Activated CD4-positive, alpha-beta T cell treated with anti-CD3 and anti-CD28 coated beads, Interleukin-2, amount 50 U/mL, for 24 hours (primary cell): ENCODE measurements at regions not wholly inside any gene's neighbourhood (a gene's known extent, or its start where the extent isn't known, plus 50 kb on each side); places are given as distances from the start of the nearest gene placed in this dataset.
"Not testable (repeated sequence)": the region's sequence is repeated elsewhere in the genome, so short reads cannot be mapped to it uniquely, and the experiment has no call there.

Experiments used
- DNase-seq, 2 donors: peaks; one replicate each; pipeline ENCODE4 v3.0.0-alpha.2; 2020; ENCODE audit warnings: low read depth in 1 of 2, low spot score in 1 of 2

DNA sequence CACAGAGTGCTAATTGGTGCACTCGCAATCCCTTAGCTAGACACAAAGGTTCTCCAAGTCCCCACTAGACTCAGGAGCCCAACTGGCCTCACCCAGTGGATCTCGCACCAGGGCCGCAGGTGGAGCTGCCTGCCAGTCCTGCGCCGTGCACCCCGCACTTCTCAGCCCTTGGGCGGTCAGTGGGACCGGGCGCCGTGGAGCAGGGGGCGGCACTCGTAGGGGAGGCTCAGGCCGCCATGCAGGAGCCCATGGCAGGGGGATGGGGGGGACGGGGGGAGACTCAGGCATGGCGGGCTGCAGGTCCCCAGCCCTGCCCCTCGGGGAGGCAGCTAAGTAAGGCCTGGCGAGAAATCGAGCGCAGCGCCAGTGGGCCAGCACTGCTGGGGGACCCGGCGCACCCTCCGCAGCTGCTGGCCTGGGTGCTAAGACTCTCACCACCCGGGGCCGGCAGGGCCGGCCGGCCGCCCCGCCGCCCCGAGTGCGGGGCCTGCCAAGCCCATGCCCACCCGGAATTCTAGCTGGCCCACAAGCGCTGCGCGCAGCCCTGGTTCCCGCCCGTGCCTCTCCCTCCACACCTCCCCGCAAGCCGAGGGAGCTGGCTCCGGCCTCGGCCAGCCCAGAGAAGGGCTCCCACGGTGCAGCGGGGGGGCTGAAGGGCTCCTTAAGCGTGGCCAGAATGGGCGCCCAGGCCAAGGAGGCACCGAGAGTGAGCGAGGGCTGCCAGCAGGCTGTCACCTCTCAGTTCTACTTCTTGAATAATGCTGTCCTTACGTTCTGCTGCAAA lies 258.2 kb downstream of the GALC start:
- DNase-seq: not testable (repeated sequence)

DNA sequence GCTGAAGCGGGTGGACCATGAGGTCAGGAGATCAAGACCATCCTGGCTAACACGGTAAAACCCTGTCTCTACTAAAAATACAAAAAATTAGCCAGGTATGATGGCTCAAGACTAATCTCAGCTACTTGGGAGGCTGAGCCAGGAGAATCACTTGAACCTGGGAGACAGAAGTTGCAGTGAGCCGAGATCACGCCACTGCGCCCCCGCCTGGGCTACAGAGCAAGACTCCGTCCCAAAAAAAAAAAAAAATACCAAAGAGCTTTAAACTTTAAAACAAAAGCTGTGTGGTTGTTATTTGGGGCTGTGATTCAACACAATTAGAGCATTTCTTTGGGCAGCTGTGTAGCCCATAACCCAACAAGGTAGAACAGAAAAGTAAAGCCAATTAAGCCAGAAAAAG lies 259.9 kb downstream of the GALC start:
- DNase-seq: not testable (repeated sequence)

- no peak for DNase-seq
These were observed 260.4 kb downstream of the GALC start for GRCh38 chr14:87732562-87732961.

GRCh38 chr14:87725318-87725717 lies 267.7 kb downstream of the GALC start:
- DNase-seq: no peak

GRCh38 chr14:87712396-87713090 lies 280.4 kb downstream of the GALC start:
- no peak for DNase-seq

- no peak for DNase-seq
These were observed 287.5 kb downstream of the GALC start for GRCh38 chr14:87705439-87705896.

- DNase-seq: no peak
These were observed 294.5 kb downstream of the GALC start for GRCh38 chr14:87698481-87698880.

GRCh38 chr14:87696485-87696884 lies 296.5 kb downstream of the GALC start:
- DNase-seq: no peak

DNA sequence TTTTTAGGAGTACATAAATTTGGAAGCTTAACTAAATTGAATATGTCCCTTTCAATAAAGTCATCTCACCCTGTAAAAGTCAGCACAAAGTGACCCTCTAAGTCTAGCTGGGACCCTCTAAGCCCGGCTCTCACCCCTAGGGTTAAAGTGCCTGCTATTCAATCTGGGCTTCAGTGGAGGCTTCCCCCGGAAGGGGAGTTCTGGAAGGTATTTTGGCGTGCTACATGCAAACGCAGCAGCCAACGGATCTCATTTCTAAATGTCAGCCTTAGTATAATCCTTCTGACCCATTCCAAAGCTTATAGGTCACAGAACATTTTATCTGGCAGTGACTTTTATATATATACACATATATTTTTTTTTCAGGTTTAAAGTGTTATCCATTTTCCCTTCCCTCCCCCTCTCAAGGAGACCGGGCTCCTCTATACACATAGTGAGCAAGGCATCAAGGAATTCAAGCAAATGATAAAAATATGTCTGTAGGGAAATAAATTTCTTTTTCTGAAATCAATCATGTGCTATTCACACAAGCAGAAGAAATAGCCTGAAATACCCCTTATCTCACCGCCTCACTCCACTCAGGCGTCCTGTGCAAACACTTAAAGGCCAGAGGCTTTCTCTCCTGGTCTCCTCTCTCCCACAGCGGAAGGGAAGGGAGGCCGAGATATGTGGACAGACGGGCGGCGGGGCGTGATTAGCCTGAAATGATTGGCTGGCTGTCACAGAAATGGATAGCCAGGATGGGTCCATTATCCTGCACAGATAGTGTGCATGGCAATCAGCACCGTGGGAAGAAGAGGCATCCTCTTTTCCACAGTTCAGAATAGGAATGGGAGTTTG lies 301.7 kb downstream of the GALC start:
- no peak for DNase-seq

DNA sequence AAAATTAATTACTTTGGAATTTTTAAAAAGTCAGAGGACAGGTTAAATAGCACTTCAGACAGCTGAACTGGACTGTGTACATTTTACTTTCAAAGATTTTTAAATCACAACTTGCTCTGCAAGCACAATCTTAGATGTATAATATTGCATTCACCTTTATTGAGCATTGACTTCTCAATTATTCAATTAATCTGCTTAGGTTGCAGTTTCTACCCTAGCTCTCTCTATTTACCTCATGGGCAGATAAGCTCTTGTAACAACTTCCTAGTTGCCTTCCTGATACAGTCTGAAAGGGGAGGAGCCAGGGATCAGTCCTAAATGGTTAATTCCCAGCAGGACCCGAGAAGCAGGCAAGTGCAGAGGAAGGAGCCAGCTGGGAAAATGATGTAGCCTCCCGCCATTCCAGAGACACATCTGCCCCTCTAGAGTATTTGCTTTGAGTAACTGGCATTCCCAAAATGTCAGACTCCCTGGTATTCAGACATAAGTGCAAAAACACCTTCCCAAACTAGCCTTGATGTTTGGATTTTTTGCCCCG lies 302.8 kb downstream of the GALC start:
- DNase-seq: no peak

DNA sequence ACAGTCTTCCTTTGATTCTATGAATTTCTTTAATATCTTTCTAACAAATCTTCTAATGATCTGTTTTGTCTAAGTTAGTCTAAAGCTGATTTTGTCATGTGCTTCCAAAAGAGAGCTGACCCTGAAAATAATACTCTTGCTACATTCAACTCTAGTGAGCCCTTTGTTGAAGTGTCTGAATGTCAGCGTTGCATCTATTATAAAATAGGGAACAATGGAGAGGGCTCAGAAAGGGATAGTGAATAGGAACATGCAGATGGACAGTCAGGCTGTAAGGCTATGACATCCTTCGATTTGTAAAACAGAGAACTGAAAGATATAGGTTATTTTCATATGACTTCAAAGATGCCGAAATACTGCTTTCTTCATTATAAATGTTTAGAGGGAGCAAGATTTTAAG lies 304.5 kb downstream of the GALC start:
- DNase-seq: no peak

DNA sequence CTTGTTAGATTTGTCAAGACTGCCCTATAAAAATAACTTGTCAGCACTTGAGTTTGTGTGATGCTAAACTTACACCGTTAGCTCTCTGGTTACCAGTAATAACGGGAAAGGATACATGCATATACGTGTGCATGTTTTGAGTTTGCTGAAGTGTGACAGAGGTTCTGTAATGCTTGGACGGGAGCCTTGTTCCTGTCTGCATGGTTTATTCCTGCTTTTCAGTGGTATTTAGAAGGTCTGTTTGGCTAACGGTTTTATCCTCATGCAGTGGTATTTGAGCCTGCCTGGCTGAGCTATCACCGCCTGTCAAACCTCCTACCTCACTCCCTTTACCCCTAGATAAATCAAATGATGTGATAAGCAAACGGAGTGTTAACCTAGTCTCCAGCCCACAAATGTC lies 305.6 kb downstream of the GALC start:
- no peak for DNase-seq

GRCh38 chr14:87686746-87687145 lies 306.2 kb downstream of the GALC start:
- DNase-seq: no peak

DNA sequence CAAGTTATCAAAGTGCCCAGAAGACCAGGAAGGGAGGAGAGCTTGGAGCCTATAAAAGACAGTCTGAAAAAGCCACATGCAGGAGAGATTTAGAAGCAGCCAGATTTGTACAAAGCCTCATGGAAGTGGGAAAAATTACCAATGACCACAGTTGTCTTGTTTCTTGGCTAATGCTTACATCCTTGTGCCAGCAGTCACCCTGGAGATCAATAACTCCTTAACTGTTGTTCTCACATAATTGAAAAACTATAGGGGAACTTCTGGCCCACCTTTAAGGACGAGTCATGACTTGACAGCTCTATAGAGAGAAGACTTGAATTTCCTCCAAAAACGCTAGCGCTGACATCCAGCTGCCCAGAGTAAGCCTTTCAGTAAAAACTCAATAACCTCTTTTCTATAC lies 313.1 kb downstream of the GALC start:
- DNase-seq: no peak

GRCh38 chr14:87678624-87679023 lies 314.4 kb downstream of the GALC start:
- DNase-seq: no peak

GRCh38 chr14:87676814-87677437 lies 316.1 kb downstream of the GALC start:
- DNase-seq: no peak

DNA sequence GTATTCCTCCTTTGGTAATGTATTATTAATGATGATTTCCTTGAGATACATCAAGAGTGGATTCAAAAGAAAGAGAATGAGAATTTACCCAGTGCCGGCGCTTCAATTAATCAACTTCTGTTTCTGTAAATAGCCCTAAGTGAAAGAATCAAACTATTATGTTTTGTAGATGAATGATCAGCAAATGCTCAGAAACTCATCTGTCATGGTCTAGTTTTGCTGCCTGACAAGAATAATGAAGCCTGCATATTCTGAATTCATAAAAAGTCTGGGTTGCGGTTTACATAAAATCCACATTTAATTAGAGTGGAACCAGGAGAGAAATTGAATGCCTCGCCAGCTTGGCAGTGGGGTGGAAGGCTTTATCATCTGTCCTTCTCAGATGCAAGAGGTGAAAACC lies 325.3 kb downstream of the GALC start:
- DNase-seq: no peak

GRCh38 chr14:87656315-87656714 lies 336.7 kb downstream of the GALC start:
- DNase-seq: no peak

DNA sequence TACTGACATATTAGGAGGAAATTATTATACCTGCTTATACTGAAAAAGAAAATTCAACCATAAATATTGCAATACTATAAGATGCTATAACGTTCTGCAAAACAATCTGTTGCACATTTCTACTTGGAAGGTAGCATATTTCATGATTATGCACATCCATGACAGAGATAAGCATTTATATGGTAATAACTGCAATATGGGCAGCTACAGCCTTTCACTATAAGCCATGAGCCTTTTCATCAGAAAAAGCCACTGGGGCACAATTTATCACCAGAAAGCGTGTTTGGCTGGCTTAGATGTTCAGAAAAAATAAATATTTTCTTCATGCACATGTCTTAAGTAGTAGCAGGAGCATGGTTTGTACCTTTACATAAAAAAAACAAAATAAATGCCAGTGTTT lies 340.7 kb downstream of the GALC start:
- no peak for DNase-seq

GRCh38 chr14:87644689-87645088 lies 348.3 kb downstream of the GALC start:
- no peak for DNase-seq

DNA sequence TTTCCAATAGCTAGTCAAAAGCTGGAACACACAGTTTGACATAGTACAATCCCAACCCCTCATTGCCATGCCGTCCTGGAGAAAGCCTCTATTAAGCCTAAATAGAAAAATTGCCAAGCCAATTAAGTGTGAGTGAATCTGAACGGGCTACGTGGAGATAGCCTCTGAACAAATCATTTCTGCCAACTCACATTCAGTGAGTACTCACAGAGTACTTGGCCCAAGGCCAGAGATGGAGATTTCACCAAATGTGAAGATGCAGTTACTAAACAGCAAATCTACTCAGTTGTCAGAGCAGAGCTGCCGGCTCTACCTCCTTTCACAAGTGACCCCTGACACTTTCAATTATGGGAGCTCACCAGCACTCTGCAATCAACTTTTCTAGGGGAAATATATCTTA lies 350.0 kb downstream of the GALC start:
- DNase-seq: no peak
